Stimulated activated memory B cell treated with anti-CD40 and anti-IgM and Interleukin-4, amounts not matched to agents 10 μg/mL and 1 μg/mL and 100 μg/mL, for 72 hours (primary cell): ENCODE measurements at regions not wholly inside any gene's neighbourhood (a gene's known extent, or its start where the extent isn't known, plus 50 kb on each side); places are given as distances from the start of the nearest gene placed in this dataset.

Source experiments
- ATAC-seq: fragments of 150-1000 bp; cut with Tn5 transposase; 2 replicates; pipeline ENCODE4 v1.10.0; 2021
- H3K27ac Mint-ChIP-seq: one replicate; pipeline ENCODE4 v1.8.0; 2022; ENCODE audit warnings: mild to moderate bottlenecking, mixed read lengths
- H3K27me3 Mint-ChIP-seq: one replicate; pipeline ENCODE4 v1.8.0; 2022; ENCODE audit warnings: mixed read lengths
- H3K36me3 Mint-ChIP-seq: one replicate; pipeline ENCODE4 v1.8.0; 2022; ENCODE audit warnings: mixed read lengths
- H3K4me1 Mint-ChIP-seq: one replicate; pipeline ENCODE4 v1.8.0; 2022; ENCODE audit warnings: mixed read lengths
- H3K4me3 Mint-ChIP-seq: one replicate; pipeline ENCODE4 v1.8.0; 2022; ENCODE audit warnings: mild to moderate bottlenecking, moderate library complexity, mixed read lengths
- H3K9me3 Mint-ChIP-seq: one replicate; pipeline ENCODE4 v1.8.0; 2022; ENCODE audit warnings: mixed read lengths

DNA sequence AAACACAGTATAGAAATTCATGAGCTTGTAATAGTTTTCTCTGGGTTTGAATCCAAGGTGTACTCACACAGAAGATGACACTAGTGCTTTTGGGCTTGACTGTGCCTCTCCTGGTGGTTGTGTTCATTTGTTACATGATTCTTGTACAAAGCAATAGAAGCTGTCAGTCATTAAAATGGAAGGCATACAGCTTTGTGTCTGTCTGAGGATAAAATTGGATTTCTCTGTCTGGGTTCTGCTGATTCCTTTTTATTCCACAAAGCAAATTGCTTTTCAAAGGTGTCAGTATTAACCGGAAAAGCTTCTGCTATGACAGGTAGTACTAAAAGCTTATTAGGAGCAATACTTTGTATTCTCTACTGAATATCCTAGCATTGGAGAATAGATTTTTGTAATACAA, 361.2 kb downstream of the SLC6A15 start:
- Mint-ChIP-seq H3K4me3 (no peak overlapping the region), H3K36me3 (no peaks in the 10 kb centered on the region), H3K9me3 (no peaks in the 10 kb centered on the region), H3K4me1 (no peaks in the 10 kb centered on the region), H3K27me3 (no peaks in the 10 kb centered on the region), H3K27ac (no peak overlapping the region)
- no peak for ATAC-seq

DNA sequence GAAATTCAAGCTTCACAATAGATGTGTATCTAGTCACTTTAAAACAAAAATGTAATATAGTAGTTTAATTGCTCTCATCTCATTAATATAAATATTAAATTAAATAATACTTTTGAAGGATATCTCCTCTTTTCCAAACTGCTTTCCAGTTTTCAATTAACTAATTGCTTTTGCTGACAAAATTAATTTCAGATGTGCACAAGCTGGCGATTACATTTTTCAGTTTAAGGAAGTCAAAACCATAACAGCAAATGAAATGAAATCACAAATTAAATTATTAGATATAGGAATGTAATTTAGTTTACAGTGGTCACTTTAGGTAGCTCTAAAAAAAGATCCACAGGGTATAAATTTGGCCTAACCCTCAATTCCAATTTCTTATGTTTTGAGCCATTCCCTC, 362.1 kb downstream of the SLC6A15 start:
- no peak overlapping the region for H3K4me3 Mint-ChIP-seq
- no peak for ATAC-seq
- no peaks in the 10 kb centered on the region for H3K36me3 Mint-ChIP-seq
- H3K9me3 Mint-ChIP-seq: no peaks in the 10 kb centered on the region
- H3K27ac Mint-ChIP-seq: no peak overlapping the region
- no peaks in the 10 kb centered on the region for H3K4me1 Mint-ChIP-seq
- H3K27me3 Mint-ChIP-seq: no peaks in the 10 kb centered on the region

DNA sequence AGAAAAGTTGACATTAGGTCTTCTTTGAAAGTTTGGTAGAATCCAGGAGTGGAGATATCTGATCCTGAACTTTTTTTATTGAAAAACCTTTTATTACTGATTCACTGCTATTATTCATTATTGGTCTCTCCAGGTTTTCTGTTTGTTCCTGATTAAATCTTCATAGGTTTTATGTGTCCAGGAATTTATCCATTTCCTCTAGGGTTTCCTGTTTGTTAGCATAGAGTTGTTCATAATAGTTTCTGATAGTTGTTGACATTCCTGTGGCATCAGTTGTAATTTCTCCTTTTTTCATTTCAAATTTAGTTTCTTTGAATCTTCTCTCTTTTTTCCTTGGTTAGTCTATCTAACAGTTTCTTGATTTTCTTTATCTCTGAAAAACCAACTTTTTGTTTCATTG, 370.3 kb downstream of the SLC6A15 start:
- no peaks in the 10 kb centered on the region for H3K9me3 Mint-ChIP-seq
- H3K4me1 Mint-ChIP-seq: no peaks in the 10 kb centered on the region
- H3K36me3 Mint-ChIP-seq: no peaks in the 10 kb centered on the region
- H3K27me3 Mint-ChIP-seq: no peaks in the 10 kb centered on the region
- no peak overlapping the region for H3K4me3 Mint-ChIP-seq
- ATAC-seq: no peak
- no peak overlapping the region for H3K27ac Mint-ChIP-seq

DNA sequence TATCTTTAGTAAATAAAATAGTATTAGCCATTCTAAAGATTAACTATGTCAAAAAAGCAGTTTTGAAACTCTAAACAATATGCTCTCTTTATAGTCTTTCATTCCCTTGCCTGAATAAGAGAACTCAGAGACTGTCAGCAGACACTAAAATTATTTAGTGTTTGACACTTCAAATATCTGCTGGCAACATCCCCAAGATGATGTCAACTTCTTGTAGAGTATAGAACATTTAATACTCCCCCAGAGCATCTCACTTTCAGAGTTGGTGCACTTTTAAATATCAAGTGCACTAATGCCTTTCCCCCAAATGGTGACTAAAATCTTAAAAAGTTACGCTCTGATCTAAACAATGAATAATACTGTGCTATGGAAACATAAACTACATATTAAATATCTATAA, 374.9 kb downstream of the SLC6A15 start:
- no peaks in the 10 kb centered on the region for H3K9me3 Mint-ChIP-seq
- H3K27ac Mint-ChIP-seq: no peak overlapping the region
- no peaks in the 10 kb centered on the region for H3K27me3 Mint-ChIP-seq
- ATAC-seq: no peak
- H3K36me3 Mint-ChIP-seq: no peaks in the 10 kb centered on the region
- H3K4me3 Mint-ChIP-seq: no peak overlapping the region
- no peaks in the 10 kb centered on the region for H3K4me1 Mint-ChIP-seq

GRCh38 chr12:84512751-84513150, 399.8 kb downstream of the SLC6A15 start:
- H3K27me3 Mint-ChIP-seq: no peaks in the 10 kb centered on the region
- no peaks in the 10 kb centered on the region for H3K4me1 Mint-ChIP-seq
- no peak overlapping the region for H3K4me3 Mint-ChIP-seq
- no peaks in the 10 kb centered on the region for H3K9me3 Mint-ChIP-seq
- no peak overlapping the region for H3K27ac Mint-ChIP-seq
- ATAC-seq: no peak
- no peaks in the 10 kb centered on the region for H3K36me3 Mint-ChIP-seq

- H3K36me3 Mint-ChIP-seq: no peaks in the 10 kb centered on the region
- no peak overlapping the region for H3K27ac Mint-ChIP-seq
- no peak overlapping the region for H3K4me3 Mint-ChIP-seq
- H3K9me3 Mint-ChIP-seq: no peaks in the 10 kb centered on the region
- no peaks in the 10 kb centered on the region for H3K4me1 Mint-ChIP-seq
- no peak for ATAC-seq
- H3K27me3 Mint-ChIP-seq: no peaks in the 10 kb centered on the region
Measured at GRCh38 chr12:84508851-84509260, 403.7 kb downstream of the SLC6A15 start.

DNA sequence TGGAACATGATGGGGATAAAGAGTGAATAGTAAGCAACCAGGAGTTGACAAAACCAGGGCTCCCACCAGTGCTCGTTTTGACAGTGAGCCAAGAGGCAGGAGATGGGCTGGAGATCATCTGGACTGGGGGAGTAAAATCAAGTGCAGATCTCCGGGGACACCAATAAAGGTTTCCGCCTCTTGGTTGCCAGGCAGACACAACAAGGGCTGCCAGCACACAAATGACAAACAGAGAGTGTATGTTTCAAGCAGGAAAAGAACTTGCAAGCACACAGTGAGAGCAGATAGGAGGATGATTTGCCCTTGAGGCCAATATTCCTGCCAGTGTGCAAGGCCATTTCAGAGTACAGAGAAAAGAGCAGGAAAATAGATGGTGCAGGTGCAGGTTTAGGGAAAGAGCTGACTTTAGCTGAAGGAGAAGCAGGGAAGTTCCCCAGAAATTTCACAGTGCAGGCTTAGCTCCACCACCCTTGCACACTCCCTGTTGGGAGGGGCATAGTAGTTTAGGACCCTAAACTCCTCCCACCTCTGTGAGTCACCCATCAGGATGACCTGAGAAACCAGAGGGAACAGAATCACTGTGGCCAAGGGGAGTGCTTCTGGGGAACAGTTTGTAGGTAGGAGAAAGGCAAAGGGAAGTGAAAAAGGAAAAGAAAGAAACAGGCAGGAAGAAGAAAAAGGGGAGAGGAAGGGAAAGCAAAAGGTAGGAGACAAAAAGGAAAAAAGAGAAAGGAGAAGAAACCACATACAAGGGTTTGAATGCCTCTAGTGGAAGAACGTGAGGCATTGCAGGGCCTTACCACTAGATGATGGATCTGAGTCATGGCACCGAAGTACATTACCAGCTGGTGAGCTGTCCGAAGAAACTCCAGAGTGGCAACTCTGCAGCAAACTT, 404.4 kb downstream of the SLC6A15 start:
- Mint-ChIP-seq H3K4me1 (no peaks in the 10 kb centered on the region), H3K27ac (no peak overlapping the region), H3K4me3 (no peak overlapping the region), H3K9me3 (no peaks in the 10 kb centered on the region), H3K27me3 (no peaks in the 10 kb centered on the region), H3K36me3 (no peaks in the 10 kb centered on the region)
- ATAC-seq: peak; percentile 68

GRCh38 chr12:84506282-84506681, 406.3 kb downstream of the SLC6A15 start:
- Mint-ChIP-seq H3K4me3 (no peak overlapping the region), H3K27ac (no peak overlapping the region), H3K9me3 (no peaks in the 10 kb centered on the region), H3K27me3 (no peaks in the 10 kb centered on the region), H3K36me3 (no peaks in the 10 kb centered on the region), H3K4me1 (no peaks in the 10 kb centered on the region)
- no peak for ATAC-seq

- Mint-ChIP-seq H3K27ac (no peak overlapping the region), H3K36me3 (no peaks in the 10 kb centered on the region), H3K4me3 (no peak overlapping the region), H3K27me3 (no peaks in the 10 kb centered on the region), H3K9me3 (no peaks in the 10 kb centered on the region), H3K4me1 (no peaks in the 10 kb centered on the region)
- peak; percentile 54 for ATAC-seq
Measured at GRCh38 chr12:84502907-84503787, 409.5 kb downstream of the SLC6A15 start.

DNA sequence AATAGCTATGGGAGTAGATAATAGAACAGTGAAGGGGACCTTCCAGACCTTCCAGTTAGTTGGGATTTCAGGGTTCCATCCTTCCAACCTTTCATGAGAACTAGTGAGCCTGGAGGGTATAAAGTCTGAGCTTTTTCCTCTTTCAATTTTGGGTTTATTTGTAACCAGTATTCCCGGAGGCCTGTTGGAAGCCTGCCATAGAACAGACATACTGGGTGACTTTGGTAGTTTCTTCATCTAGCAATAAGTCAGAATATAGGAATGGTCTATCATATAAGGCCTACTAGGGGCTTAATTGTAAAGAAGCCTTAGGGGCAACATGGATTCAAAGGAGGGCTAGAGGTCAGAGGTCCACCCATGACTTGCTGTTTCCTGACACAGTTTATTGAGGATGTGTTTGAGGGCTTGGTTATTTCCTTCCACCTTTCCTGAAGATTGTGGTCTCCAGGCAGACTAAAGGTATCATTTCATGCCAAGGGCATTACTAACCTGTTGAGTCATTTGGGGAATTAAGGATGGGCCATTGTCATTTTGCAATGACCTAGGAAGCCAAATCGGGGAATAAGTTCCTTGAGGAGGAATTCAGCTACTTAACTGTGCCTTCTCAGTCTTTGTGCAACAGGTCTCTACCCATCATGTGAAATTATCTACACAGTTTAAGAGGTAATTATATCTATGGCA, 410.3 kb downstream of the SLC6A15 start:
- Mint-ChIP-seq H3K4me3 (no peak overlapping the region), H3K9me3 (no peaks in the 10 kb centered on the region), H3K27me3 (no peaks in the 10 kb centered on the region), H3K36me3 (no peaks in the 10 kb centered on the region), H3K27ac (no peak overlapping the region), H3K4me1 (no peaks in the 10 kb centered on the region)
- no peak for ATAC-seq

DNA sequence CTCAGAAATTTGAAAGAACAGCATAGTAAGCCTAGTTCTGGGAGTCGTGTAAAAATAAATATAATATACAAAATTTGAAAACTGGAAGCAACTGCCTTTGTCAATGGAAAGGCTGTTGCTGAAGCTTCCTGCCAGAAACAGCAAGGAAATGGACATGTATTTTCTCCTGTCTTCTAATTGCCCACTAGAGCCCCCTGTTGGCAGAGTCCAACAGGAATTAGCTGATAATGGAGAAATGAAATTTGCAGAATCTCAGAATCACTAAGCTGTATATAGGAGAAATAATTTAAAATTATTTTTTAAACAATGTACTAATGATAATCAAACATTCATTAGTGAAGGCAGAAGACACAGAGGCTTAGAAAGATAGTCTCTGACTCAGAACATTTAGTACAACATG, 414.8 kb downstream of the SLC6A15 start:
- ATAC-seq: no peak
- Mint-ChIP-seq H3K4me3 (no peak overlapping the region), H3K4me1 (no peaks in the 10 kb centered on the region), H3K27ac (no peak overlapping the region), H3K36me3 (no peaks in the 10 kb centered on the region), H3K9me3 (no peaks in the 10 kb centered on the region), H3K27me3 (no peaks in the 10 kb centered on the region)

- no peaks in the 10 kb centered on the region for H3K4me1 Mint-ChIP-seq
Measured at GRCh38 chr12:84495711-84496110, 416.9 kb downstream of the SLC6A15 start.

GRCh38 chr12:84492351-84492883, 420.2 kb downstream of the SLC6A15 start:
- Mint-ChIP-seq H3K4me1 (no peaks in the 10 kb centered on the region), H3K36me3 (no peaks in the 10 kb centered on the region), H3K27me3 (no peaks in the 10 kb centered on the region), H3K4me3 (no peak overlapping the region), H3K27ac (no peak overlapping the region), H3K9me3 (no peaks in the 10 kb centered on the region)
- ATAC-seq: no peak

More at GRCh38 chr12:84495711-84496110, 416.9 kb downstream of the SLC6A15 start:
- no peak overlapping the region for H3K27ac Mint-ChIP-seq
- no peak for ATAC-seq
- H3K9me3 Mint-ChIP-seq: no peaks in the 10 kb centered on the region
- no peaks in the 10 kb centered on the region for H3K27me3 Mint-ChIP-seq
- H3K4me3 Mint-ChIP-seq: no peak overlapping the region
- H3K36me3 Mint-ChIP-seq: no peaks in the 10 kb centered on the region

DNA sequence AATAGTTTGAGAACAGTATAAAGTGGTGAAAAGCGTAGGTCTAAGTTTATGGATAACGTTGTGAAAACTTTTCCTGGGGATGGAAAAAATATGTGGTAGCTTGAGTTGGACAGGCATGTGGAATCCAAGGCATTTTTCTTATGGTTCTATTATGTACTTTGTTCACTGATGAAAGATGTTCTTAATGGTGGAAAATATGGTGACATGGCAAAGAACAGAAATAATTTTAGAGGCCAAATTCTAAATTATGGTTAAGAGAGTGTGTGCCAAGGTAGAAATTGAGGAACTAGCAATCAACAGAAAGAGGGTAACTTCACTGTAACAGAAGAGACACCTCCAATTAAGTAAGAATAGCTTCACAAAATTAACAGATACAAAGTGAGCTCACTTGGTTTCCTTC, 427.8 kb downstream of the SLC6A15 start:
- Mint-ChIP-seq H3K27me3 (no peaks in the 10 kb centered on the region), H3K9me3 (no peaks in the 10 kb centered on the region), H3K36me3 (no peaks in the 10 kb centered on the region), H3K27ac (no peak overlapping the region), H3K4me1 (no peaks in the 10 kb centered on the region), H3K4me3 (no peak overlapping the region)
- ATAC-seq: no peak

DNA sequence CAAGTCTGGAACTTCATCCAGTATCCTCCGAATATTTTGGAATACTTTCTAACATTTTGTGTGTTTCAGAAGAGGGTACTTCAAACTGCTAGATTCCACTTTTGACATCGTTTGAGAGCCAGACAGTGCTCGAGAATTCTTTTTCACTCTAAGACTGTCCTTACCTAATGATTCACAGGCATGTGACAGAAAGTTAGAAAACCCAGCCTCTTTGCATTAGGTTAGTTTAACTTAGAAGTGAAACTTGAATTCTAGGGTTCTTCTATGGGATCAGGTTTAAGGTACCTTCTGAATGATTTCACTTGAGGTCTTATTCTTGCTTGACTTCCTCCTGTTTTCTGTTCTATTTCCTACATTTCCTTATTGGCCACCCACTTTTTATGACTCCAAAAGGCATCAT, 431.8 kb downstream of the SLC6A15 start:
- H3K27me3 Mint-ChIP-seq: no peaks in the 10 kb centered on the region
- no peak overlapping the region for H3K27ac Mint-ChIP-seq
- no peak for ATAC-seq
- H3K9me3 Mint-ChIP-seq: no peaks in the 10 kb centered on the region
- no peaks in the 10 kb centered on the region for H3K36me3 Mint-ChIP-seq
- H3K4me3 Mint-ChIP-seq: no peak overlapping the region
- H3K4me1 Mint-ChIP-seq: no peaks in the 10 kb centered on the region
